Mesendoderm (in vitro differentiated cells): ENCODE measurements at regions not wholly inside any gene's neighbourhood (a gene's known extent, or its start where the extent isn't known, plus 50 kb on each side); places are given as distances from the start of the nearest gene placed in this dataset.
"Not testable (repeated sequence)": the region's sequence is repeated elsewhere in the genome, so short reads cannot be mapped to it uniquely, and the experiment has no call there.

Experiments
- DNase-seq: peaks from one replicate; pipeline ENCODE4 v3.0.0; 2013
- H2AK5ac ChIP-seq: 2 replicates; pipeline ENCODE4 v1.6.1; 2013; ENCODE audit warnings: low read length, inconsistent platforms
- H2BK120ac ChIP-seq: 2 replicates; pipeline ENCODE4 v1.6.1; 2013; ENCODE audit warnings: low read depth, mild to moderate bottlenecking, low read length, moderate library complexity, mixed read lengths
- H2BK15ac ChIP-seq: replicated peaks from 2 replicates; pipeline ENCODE4 v1.6.1; 2013; ENCODE audit warnings: low read depth, mild to moderate bottlenecking, moderate library complexity
- H2BK5ac ChIP-seq: 2 replicates; pipeline ENCODE4 v1.6.1; 2013; ENCODE audit warnings: low read length, inconsistent platforms
- H3K18ac ChIP-seq: 2 replicates; pipeline ENCODE4 v1.6.1; 2013; ENCODE audit warnings: mild to moderate bottlenecking, low read length, mixed read lengths
- H3K23ac ChIP-seq: one replicate; pipeline ENCODE4 v1.6.1; 2013; ENCODE audit warnings: low read length
- H3K27ac ChIP-seq: 2 replicates; pipeline ENCODE4 v1.5.1; 2013; ENCODE audit warnings: low read depth, mild to moderate bottlenecking, inconsistent platforms, low read length, moderate library complexity
- H3K27me3 ChIP-seq: 2 replicates; pipeline ENCODE4 v1.6.1; 2013; ENCODE audit warnings: low read length, control low read depth, mild to moderate bottlenecking, inconsistent platforms; ENCODE audit not compliant: insufficient read depth, poor library complexity
- H3K36me3 ChIP-seq: 2 replicates; pipeline ENCODE4 v1.6.1; 2013; ENCODE audit warnings: low read length, inconsistent platforms; ENCODE audit not compliant: control insufficient read depth, insufficient read depth
- H3K4ac ChIP-seq: one replicate; pipeline ENCODE4 v1.6.1; 2013; ENCODE audit warnings: low read depth, mild to moderate bottlenecking, low read length, moderate library complexity
- H3K4me1 ChIP-seq: 2 replicates; pipeline ENCODE4 v1.6.1; 2013; ENCODE audit warnings: low read depth, low read length, inconsistent platforms; ENCODE audit not compliant: control insufficient read depth
- H3K4me2 ChIP-seq: 2 replicates; pipeline ENCODE4 v1.6.1; 2013; ENCODE audit warnings: low read length
- H3K4me3 ChIP-seq: 2 replicates; pipeline ENCODE4 v1.5.1; 2013; ENCODE audit warnings: mild to moderate bottlenecking, low read length
- H3K56ac ChIP-seq: one replicate; pipeline ENCODE4 v1.6.1; 2013; ENCODE audit warnings: low read length
- H3K79me1 ChIP-seq: 2 replicates; pipeline ENCODE4 v1.6.1; 2013; ENCODE audit warnings: low read length, inconsistent platforms
- H3K79me2 ChIP-seq: 2 replicates; pipeline ENCODE4 v1.6.1; 2013; ENCODE audit warnings: mild to moderate bottlenecking, low read length; ENCODE audit not compliant: control insufficient read depth, insufficient read depth
- H3K9ac ChIP-seq: 2 replicates; pipeline ENCODE4 v1.6.1; 2013; ENCODE audit warnings: low read length, inconsistent platforms
- H4K5ac ChIP-seq: one replicate; pipeline ENCODE4 v1.6.1; 2013; ENCODE audit warnings: low read length
- H4K8ac ChIP-seq: one replicate; pipeline ENCODE4 v1.6.1; 2013; ENCODE audit warnings: low read depth, mild to moderate bottlenecking, control low read depth, low read length, moderate library complexity
- WGBS: extraction: QIAGEN DNeasy Blood & Tissue Kit; methylation state at CpG from one replicate; pipeline ENCODE4 v1.1.7; 2013; ENCODE audit warnings: low lambda C conversion rate, missing lambda C conversion rate; ENCODE audit not compliant: insufficient coverage; ENCODE audit errors: extremely low coverage; 5-methylcytosine and 5-hydroxymethylcytosine counted together

- Histone ChIP-seq H3K27ac (no peak overlapping the region), H2AK5ac (no peak overlapping the region), H3K56ac (no peak overlapping the region), H3K79me2 (no peaks in the 10 kb centered on the region), H4K8ac (no peak overlapping the region), H3K18ac (no peak overlapping the region), H4K5ac (no peak overlapping the region), H3K4me2 (no peak overlapping the region), H2BK5ac (no peak overlapping the region), H3K36me3 (no peaks in the 10 kb centered on the region), H3K79me1 (no peaks in the 10 kb centered on the region), H3K27me3 (no peaks in the 10 kb centered on the region), H2BK15ac (no peak overlapping the region), H3K4me3 (no peak overlapping the region), H2BK120ac (no peak overlapping the region), H3K4me1 (no peaks in the 10 kb centered on the region), H3K23ac (no peak overlapping the region), H3K4ac (no peak overlapping the region), H3K9ac (no peak overlapping the region)
- no peak for DNase-seq
- WGBS, result no CpG with 5 or more reads among the region's 3 CpGs
Observed at GRCh38 chr13:80497978-80498377, 157.1 kb upstream of the SPRY2 start.

DNA sequence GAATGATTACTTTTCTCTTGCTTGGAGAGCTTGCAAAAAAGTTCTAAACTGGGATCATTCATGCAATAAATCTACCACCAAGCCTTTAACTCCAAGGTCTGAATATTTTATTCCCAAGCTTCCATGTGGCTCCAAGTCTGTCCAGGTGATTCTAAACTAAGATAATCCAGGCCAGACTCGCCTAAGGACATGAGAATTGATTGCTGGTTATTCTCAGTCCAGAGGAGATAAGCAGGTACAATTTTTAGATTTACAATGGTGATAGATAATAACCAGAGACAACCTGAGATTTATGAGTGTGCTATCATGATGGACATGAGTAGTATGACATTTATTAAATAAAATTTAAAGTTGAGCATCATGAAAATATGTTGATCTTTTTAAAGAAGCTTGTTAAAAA, 156.5 kb upstream of the SPRY2 start:
- no peak overlapping the region for H3K18ac ChIP-seq
- DNase-seq, result no peak
- H3K27ac ChIP-seq, result no peak overlapping the region
- no peak overlapping the region for H2AK5ac ChIP-seq
- H3K27me3 ChIP-seq, result no peaks in the 10 kb centered on the region
- no peak overlapping the region for H3K4me3 ChIP-seq
- H2BK15ac ChIP-seq, result no peak overlapping the region
- no peaks in the 10 kb centered on the region for H3K36me3 ChIP-seq
- H2BK5ac ChIP-seq, result no peak overlapping the region
- no peaks in the 10 kb centered on the region for H3K4me1 ChIP-seq
- no peaks in the 10 kb centered on the region for H3K79me2 ChIP-seq
- H3K9ac ChIP-seq, result no peak overlapping the region
- H3K23ac ChIP-seq, result no peak overlapping the region
- no peak overlapping the region for H3K56ac ChIP-seq
- WGBS, result no CpG with 5 or more reads among the region's 1 CpG
- H3K4ac ChIP-seq, result no peak overlapping the region
- no peaks in the 10 kb centered on the region for H3K79me1 ChIP-seq
- H4K8ac ChIP-seq, result no peak overlapping the region
- H3K4me2 ChIP-seq, result no peak overlapping the region
- H4K5ac ChIP-seq, result no peak overlapping the region
- no peak overlapping the region for H2BK120ac ChIP-seq

DNA sequence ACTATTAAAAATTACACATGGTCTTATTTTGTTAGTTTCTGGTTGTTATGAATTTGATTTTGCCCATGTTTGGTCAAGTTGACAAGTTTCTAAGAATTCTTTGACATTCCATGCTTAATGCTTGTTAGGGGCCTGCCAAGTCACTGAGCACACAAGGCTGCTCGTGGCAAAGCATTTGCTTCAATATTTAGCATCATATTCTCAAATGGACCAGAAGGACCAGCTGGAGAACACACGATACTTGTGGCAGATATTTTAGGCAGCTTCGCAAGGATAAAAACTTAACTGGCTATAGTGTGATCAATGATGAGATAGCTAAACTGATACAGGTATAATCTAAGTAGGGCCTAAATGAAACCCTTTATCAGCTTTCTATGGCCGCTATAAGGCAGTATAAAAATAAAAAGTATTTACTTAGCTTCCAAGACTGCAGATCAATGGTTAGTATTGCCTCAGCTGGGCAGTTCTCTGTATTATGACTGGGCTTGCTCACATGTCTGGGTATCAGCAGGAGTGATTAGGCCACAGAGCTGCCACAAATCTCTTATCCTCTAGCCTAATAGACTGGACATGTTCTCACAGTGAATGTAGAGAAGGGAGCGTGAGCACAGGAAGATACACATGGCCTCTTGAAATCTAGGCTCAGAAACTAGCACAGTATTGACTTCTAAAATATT, 155.9 kb upstream of the SPRY2 start:
- no peak overlapping the region for H3K9ac ChIP-seq
- H3K18ac ChIP-seq, result no peak overlapping the region
- no peaks in the 10 kb centered on the region for H3K27me3 ChIP-seq
- no peak overlapping the region for H4K8ac ChIP-seq
- no peak overlapping the region for H3K56ac ChIP-seq
- no peak overlapping the region for H3K23ac ChIP-seq
- H3K4ac ChIP-seq, result no peak overlapping the region
- H2BK15ac ChIP-seq, result no peak overlapping the region
- no peaks in the 10 kb centered on the region for H3K79me1 ChIP-seq
- no peak overlapping the region for H3K4me3 ChIP-seq
- no peaks in the 10 kb centered on the region for H3K4me1 ChIP-seq
- WGBS, result no CpG with 5 or more reads among the region's 5 CpGs
- H2BK120ac ChIP-seq, result no peak overlapping the region
- no peak overlapping the region for H2BK5ac ChIP-seq
- no peak overlapping the region for H3K27ac ChIP-seq
- no peak overlapping the region for H2AK5ac ChIP-seq
- H3K36me3 ChIP-seq, result no peaks in the 10 kb centered on the region
- no peak overlapping the region for H3K4me2 ChIP-seq
- no peak for DNase-seq
- no peaks in the 10 kb centered on the region for H3K79me2 ChIP-seq
- H4K5ac ChIP-seq, result no peak overlapping the region

DNA sequence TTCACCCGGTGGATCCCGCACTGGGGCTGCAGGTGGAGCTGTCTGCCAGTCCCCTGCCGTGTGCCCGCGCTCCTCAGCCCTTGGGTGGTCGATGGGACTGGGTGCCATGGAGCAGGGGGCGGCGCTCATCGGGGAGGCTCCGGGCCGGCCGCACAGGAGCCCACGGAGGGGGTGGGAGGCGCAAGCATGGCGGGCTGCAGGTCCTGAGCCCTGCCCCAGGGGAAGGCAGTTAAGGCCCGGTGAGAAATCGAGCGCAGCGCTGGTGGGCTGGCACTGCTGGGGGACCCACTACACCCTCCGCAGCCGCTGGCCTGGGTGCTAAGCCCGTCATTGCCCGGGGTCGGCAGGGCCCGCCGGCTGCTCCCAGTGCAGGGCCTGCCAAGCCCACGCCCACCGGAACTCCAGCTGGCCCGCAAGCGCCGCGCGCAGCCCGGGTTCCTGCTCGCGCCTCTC, 149.6 kb upstream of the SPRY2 start:
- not testable (repeated sequence) for H2BK5ac ChIP-seq, H3K4me2 ChIP-seq, H3K27me3 ChIP-seq, H3K79me2 ChIP-seq, H3K23ac ChIP-seq, H3K79me1 ChIP-seq, H3K4me3 ChIP-seq, H2BK120ac ChIP-seq, H2BK15ac ChIP-seq, H3K4me1 ChIP-seq, H3K9ac ChIP-seq, H4K8ac ChIP-seq, H4K5ac ChIP-seq, DNase-seq, H3K27ac ChIP-seq, H3K56ac ChIP-seq, H3K36me3 ChIP-seq, H2AK5ac ChIP-seq, H3K18ac ChIP-seq, H3K4ac ChIP-seq
- no CpG with 5 or more reads among the region's 36 CpGs for WGBS

- Histone ChIP-seq H2BK15ac (no peak overlapping the region), H2BK120ac (no peak overlapping the region), H3K36me3 (no peaks in the 10 kb centered on the region), H3K79me1 (no peaks in the 10 kb centered on the region), H2AK5ac (no peak overlapping the region), H3K56ac (no peak overlapping the region), H3K4me2 (no peak overlapping the region), H4K8ac (no peak overlapping the region), H3K27me3 (no peaks in the 10 kb centered on the region), H3K18ac (no peak overlapping the region), H3K4me3 (no peak overlapping the region), H3K4me1 (no peaks in the 10 kb centered on the region), H3K79me2 (no peaks in the 10 kb centered on the region), H3K4ac (no peak overlapping the region), H4K5ac (no peak overlapping the region), H2BK5ac (no peak overlapping the region), H3K9ac (no peak overlapping the region), H3K27ac (no peak overlapping the region), H3K23ac (no peak overlapping the region)
- DNase-seq, result no peak
- WGBS, result no CpG with 5 or more reads among the region's 3 CpGs
Observed at GRCh38 chr13:80486402-80486801, 145.5 kb upstream of the SPRY2 start.

DNA sequence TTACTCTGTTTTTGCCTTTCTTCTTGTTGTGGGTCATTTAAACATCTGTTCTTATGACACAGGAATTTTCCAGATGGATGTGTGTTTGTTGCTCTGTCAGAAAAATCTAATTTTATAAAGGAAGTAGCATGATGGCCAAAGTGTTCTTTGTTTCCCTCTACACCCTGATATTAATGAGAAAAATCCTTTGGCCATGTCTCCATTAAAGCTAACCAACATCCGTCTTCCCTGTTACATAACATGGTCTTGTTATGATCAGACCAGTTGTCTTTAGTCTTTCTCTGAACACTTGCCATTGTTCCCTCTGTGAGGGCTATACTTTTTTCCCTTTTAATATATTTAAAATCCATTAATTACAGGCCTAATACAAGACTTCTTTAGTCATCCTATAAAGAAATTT, 142.2 kb upstream of the SPRY2 start:
- no peaks in the 10 kb centered on the region for H3K4me1 ChIP-seq
- no peak overlapping the region for H3K4me3 ChIP-seq
- no peak overlapping the region for H3K9ac ChIP-seq
- no peak overlapping the region for H3K56ac ChIP-seq
- H4K5ac ChIP-seq, result no peak overlapping the region
- H3K23ac ChIP-seq, result no peak overlapping the region
- H3K4me2 ChIP-seq, result no peak overlapping the region
- H2BK15ac ChIP-seq, result no peak overlapping the region
- no peak overlapping the region for H2BK120ac ChIP-seq
- no peak overlapping the region for H3K18ac ChIP-seq
- no peaks in the 10 kb centered on the region for H3K27me3 ChIP-seq
- H2AK5ac ChIP-seq, result no peak overlapping the region
- DNase-seq, result no peak
- no peak overlapping the region for H3K27ac ChIP-seq
- no peaks in the 10 kb centered on the region for H3K79me2 ChIP-seq
- H3K4ac ChIP-seq, result no peak overlapping the region
- H4K8ac ChIP-seq, result no peak overlapping the region
- H3K79me1 ChIP-seq, result no peaks in the 10 kb centered on the region
- H3K36me3 ChIP-seq, result no peaks in the 10 kb centered on the region
- H2BK5ac ChIP-seq, result no peak overlapping the region
- no CpG with 5 or more reads among the region's 1 CpG for WGBS
